NB4 (cell line): ENCODE measurements at regions not wholly inside any gene's neighbourhood (a gene's known extent, or its start where the extent isn't known, plus 50 kb on each side); places are given as distances from the start of the nearest gene placed in this dataset.

Experiments used
- DNase-seq: peaks from one replicate; pipeline ENCODE4 v3.0.0; 2010; ENCODE audit warnings: low read depth
- H3K4me3 ChIP-seq: one replicate; pipeline ENCODE4 v1.5.1; 2011; ENCODE audit warnings: mild to moderate bottlenecking, low read depth, low read length, moderate library complexity
- CTCF ChIP-seq: IDR thresholded peaks from one replicate; pipeline ENCODE4 v1.5.1; 2012; ENCODE audit warnings: low read depth, low read length
- MAX ChIP-seq: IDR thresholded peaks from 2 replicates; pipeline ENCODE4 v1.6.1; 2011; ENCODE audit warnings: low read depth, low read length
- MYC ChIP-seq: IDR thresholded peaks from 2 replicates; pipeline ENCODE4 v1.6.1; 2011; ENCODE audit warnings: low read depth, low read length
- POLR2A ChIP-seq: IDR thresholded peaks from 2 replicates; pipeline ENCODE4 v1.6.1; 2011; ENCODE audit warnings: mild to moderate bottlenecking; ENCODE audit not compliant: insufficient read length; ENCODE audit errors: extremely low read depth

- DNase-seq = no peak
- no peak overlapping the region for H3K4me3 ChIP-seq
- TF ChIP-seq MAX (no peak), MYC (no peak)
These were observed 486.7 kb downstream of the PRR32 start for GRCh38 chrX:127306262-127306661.

GRCh38 chrX:127313635-127314034 is 494.1 kb downstream of the PRR32 start:
- H3K4me3 ChIP-seq = no peak overlapping the region
- TF ChIP-seq CTCF = no peak
- TF ChIP-seq MYC = no peak
- TF ChIP-seq MAX = no peak
- no peak for TF ChIP-seq POLR2A
- no peak for DNase-seq

- no peak for DNase-seq
- H3K4me3 ChIP-seq = no peak overlapping the region
- TF ChIP-seq MAX (no peak), POLR2A (no peak), CTCF (no peak), MYC (no peak)
These were observed 497.6 kb downstream of the PRR32 start for GRCh38 chrX:127317159-127317558.

- DNase-seq = no peak
- TF ChIP-seq MAX = no peak
- TF ChIP-seq CTCF = no peak
- no peak for TF ChIP-seq POLR2A
These were observed 504.6 kb downstream of the PRR32 start for GRCh38 chrX:127324128-127324527.

More at GRCh38 chrX:127324128-127324527, 504.6 kb downstream of the PRR32 start:
- H3K4me3 ChIP-seq = no peak overlapping the region
